ENCODE measurements at regions not wholly inside any gene's neighbourhood (a gene's known extent, or its start where the extent isn't known, plus 50 kb on each side); places are given as distances from the start of the nearest gene placed in this dataset.

DNA sequence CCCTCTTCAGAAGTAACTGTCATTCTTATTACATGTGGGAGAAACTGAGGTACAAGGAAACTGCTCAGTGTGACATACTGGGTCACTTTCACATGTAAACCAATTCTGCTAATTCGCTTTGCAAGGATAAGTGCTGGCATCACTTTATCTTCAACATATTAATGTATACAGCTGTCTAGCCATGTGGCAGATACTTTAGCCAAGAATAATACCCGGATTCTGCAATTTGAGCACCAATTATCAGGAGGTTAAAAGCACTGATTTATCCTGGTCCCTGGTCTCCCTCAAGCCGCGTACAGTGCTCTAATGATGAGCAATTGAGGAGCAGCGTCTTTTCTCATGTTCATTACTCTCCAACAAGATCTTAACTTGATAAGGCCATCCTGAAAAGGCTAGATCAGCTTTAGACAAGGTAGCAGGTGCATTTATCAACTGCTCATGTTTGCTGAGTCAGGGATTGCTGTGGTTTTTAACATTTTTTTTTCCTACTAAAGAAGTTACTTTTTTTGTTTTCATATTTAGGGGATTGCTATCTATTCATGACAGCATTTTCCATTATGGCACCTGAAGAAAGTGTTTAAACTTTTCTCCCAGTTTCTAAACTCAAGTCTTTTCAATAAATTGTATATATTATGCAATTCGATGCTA, 1066.3 kb upstream of the MAP3K7 start:
- TF ChIP-seq, protein P1, sequence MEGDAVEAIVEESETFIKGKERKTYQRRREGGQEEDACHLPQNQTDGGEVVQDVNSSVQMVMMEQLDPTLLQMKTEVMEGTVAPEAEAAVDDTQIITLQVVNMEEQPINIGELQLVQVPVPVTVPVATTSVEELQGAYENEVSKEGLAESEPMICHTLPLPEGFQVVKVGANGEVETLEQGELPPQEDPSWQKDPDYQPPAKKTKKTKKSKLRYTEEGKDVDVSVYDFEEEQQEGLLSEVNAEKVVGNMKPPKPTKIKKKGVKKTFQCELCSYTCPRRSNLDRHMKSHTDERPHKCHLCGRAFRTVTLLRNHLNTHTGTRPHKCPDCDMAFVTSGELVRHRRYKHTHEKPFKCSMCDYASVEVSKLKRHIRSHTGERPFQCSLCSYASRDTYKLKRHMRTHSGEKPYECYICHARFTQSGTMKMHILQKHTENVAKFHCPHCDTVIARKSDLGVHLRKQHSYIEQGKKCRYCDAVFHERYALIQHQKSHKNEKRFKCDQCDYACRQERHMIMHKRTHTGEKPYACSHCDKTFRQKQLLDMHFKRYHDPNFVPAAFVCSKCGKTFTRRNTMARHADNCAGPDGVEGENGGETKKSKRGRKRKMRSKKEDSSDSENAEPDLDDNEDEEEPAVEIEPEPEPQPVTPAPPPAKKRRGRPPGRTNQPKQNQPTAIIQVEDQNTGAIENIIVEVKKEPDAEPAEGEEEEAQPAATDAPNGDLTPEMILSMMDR (IDR thresholded peaks at IDR 0.05; ENCODE audit: borderline replicate concordance, control extremely low read depth, extremely low read depth, insufficient read depth, missing control alignments), result no peak
- in situ Hi-C loops (cut with MboI; ENCODE audit: low sequenced_read_pairs, unreplicated experiment), result no loop called here
- no peak for DNase-seq (ENCODE audit: low spot score)

DNA sequence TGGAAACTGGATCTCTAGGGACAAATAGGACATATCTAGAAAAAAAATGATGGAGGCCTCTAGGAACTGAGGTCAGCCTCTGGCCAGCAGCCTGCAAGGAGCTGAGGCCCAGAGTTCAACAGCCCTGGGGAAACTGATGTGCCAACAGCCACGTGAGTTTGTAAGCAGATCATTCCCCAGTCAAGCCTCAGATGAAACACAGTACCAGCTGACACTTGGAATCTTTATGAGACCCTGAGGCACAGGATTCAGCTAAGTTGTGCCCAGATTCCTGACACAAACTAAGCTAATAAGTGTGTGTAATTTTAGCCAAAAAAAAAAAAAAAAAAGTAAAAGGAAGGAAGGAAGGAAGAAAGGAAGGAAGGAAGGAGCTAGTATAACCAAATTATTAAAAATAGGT, 1059.8 kb upstream of the MAP3K7 start:
- no peak for DNase-seq (ENCODE audit: low spot score)
- in situ Hi-C loops (cut with MboI; ENCODE audit: low sequenced_read_pairs, unreplicated experiment), result no loop called here
- TF ChIP-seq, protein P1 (IDR thresholded peaks at IDR 0.05; ENCODE audit: borderline replicate concordance, control extremely low read depth, extremely low read depth, insufficient read depth, missing control alignments), result no peak

DNA sequence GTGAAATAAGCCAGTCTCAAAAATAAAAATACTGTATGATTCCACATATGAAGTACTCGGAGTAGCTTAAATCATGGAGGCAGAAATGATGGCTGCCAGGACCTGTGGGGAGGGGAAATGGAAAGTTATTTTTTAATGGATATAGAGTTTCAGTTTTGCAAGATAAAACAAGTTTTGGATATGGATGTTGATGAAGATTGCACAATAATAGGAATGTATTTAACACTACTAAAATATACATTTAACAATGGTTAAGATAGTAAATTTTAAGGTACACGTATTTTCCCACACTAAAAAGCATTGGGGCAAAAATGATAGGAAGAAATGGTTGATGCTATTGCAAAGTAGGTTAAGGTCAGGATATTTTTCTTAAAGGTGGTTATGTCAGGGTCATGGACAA, 1058.9 kb upstream of the MAP3K7 start:
- in situ Hi-C loops (cut with MboI; ENCODE audit: low sequenced_read_pairs, unreplicated experiment), result no loop called here
- TF ChIP-seq, protein P1 (IDR thresholded peaks at IDR 0.05; ENCODE audit: borderline replicate concordance, control extremely low read depth, extremely low read depth, insufficient read depth, missing control alignments), result no peak
- DNase-seq (ENCODE audit: low spot score), result no peak

DNA sequence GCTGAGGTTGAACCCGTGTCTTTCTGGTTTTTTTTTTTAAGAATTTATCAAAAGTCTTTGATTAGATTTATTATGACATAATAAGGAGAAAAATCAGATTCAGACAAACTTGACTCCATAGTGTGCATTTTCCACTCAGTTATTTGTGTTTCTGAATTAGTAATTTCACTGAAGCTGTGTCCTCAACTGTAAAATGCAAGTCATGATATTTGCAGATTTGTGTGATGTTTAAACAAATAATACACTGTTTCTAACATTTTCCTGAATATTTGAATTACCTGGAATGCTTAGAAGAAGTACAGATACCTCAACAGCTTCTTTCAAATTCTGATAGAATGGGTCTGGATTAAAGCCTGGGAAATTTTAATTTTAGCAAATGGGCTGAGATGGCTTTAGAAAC, 1050.3 kb upstream of the MAP3K7 start:
- in situ Hi-C loops (cut with MboI; ENCODE audit: low sequenced_read_pairs, unreplicated experiment), result no loop called here
- DNase-seq (ENCODE audit: low spot score), result no peak
- TF ChIP-seq, protein P1 (IDR thresholded peaks at IDR 0.05; ENCODE audit: borderline replicate concordance, control extremely low read depth, extremely low read depth, insufficient read depth, missing control alignments), result no peak

DNA sequence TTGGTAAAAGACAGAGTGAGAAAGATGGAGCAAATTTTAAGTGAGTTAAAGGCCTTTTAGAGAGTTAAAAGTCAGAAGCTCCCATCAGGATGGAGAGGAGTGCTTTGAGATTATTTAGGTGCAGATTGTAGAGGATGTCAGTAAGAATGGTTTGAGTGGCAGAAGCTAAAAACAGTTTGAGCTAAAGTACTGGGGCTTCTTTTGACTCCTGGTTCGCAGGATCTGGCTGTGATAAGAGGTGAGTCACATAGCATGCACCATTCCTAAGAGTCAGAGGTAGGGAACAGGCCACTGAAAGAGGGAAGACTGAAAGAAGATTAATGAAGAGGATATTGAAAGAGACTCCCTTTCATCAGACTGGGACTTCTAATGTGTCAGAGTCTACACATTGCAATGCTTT, 1047.9 kb upstream of the MAP3K7 start:
- TF ChIP-seq, protein P1 (IDR thresholded peaks at IDR 0.05; ENCODE audit: borderline replicate concordance, control extremely low read depth, extremely low read depth, insufficient read depth, missing control alignments), result no peak
- in situ Hi-C loops (cut with MboI; ENCODE audit: low sequenced_read_pairs, unreplicated experiment), result no loop called here
- no peak for DNase-seq (ENCODE audit: low spot score)

DNA sequence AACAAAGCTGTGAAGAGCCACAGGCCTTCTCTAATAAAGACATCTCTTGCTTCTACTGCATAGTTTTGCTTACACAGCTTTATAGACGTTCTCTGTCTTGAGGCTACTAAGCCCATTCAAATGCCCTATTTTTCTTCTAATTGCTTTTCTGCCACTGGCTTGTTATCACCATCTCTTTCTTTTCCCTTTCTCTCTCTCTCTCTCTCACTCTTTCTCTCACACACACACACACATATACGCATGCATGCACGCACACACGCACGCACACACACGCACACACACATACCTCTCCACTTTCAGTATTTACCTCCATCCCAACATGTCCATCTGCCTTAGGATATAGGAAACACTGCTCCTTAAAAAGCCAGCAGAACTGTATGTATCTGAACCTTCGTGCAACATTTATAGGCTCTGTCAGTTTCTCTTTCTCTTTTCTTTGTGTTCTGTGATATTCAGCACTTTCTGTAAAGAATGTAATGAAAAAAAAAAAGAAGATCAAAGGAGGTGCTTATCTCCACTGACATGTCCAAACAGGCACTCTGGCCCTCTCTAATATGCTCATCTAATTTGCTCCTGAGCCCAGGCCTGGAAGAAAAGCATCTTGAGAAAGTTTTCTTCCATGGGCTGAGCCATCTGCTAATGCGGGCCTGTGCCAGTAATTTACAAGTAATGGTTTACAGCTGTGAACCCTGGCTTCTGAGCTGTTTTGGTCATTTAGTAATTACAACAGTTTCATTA, 1046.7 kb upstream of the MAP3K7 start:
- DNase-seq (ENCODE audit: low spot score), result no peak
- TF ChIP-seq, protein P1 (IDR thresholded peaks at IDR 0.05; ENCODE audit: borderline replicate concordance, control extremely low read depth, extremely low read depth, insufficient read depth, missing control alignments), result no peak
- in situ Hi-C loops (cut with MboI; ENCODE audit: low sequenced_read_pairs, unreplicated experiment), result no loop called here

All from GM13976 (cell line).